HG03558 (cell line): ENCODE measurements at regions not wholly inside any gene's neighbourhood (a gene's known extent, or its start where the extent isn't known, plus 50 kb on each side); places are given as distances from the start of the nearest gene placed in this dataset.
"Not testable (repeated sequence)": the region's sequence is repeated elsewhere in the genome, so short reads cannot be mapped to it uniquely, and the experiment has no call there.

Experiments
- ATAC-seq: cut with Tn5 transposase; IDR thresholded peaks from one replicate; pipeline ENCODE4 v1.9.1; 2021; ENCODE audit warnings: moderate number of reproducible peaks; ENCODE audit not compliant: unreplicated experiment; ENCODE audit errors: extremely low read depth

DNA sequence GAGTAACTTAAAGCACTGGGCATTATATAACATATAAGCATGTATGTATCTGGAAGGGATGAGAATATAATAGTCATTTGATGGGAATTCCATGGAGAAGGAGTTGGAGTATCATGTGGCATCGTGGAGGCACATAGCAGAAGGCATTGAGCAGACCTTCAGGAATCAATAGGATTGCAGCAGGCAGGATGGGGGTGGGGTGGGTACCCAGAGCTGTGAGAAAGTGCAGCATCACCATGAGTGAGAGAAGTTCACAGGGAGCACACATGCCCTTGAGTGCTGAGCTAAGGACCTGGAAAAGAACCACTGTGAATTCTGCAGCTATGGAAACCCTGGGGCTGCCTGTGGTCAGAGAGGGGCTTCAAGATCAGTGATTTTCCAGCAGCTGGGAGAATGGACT is 57.3 kb downstream of the MED10 start:
- ATAC-seq = no peak

DNA sequence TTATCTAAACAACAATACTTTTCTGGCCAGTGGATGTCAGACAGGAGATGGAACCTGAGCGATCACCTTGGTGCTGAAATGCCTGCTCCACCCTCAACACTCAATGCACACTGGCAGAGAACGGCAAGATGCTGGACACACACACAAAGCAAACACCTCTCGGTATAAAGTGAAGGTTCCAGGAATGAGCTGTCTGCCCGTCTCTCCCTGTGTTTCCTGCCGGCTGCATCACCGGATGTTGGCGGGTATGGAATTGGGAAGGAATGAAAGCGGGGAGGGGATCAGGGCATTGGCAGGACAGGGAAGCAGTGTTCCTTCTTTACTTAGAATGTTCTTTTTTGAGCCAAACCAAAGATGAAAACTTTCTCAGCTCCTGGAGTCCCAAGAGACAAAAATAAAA is 59.2 kb downstream of the MED10 start:
- no peak for ATAC-seq

DNA sequence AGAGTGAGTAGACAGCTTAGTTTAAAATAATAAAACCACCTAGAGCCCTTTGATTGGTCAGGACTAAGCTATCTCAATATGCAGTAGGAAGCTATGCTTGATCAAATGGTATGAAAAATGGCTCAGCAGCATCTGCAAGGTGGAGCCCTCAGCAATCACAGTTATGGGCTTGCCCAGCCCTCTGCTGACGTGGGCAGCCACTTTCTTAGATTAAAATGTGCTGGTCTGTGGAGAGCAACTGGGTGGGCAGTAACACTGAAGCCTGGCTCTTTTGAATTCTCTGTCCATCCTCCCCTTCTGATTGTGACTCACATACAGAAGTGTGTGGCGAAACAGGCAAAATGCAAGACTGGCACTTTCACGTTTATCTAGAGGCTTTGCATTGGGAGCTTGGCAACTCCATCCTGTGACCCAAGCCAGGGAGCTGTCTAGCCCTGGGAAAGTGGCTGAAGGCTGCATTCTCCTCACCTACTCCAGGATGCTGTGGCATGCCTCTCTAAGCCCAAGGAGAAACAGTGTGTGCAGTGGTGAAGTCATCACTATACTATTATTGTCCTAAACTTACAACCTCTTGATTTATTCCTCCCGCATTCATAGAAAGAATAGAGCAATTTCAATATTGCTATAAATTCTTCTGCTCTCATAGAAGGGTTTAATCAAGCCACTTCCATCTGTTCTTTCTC is 61.1 kb downstream of the MED10 start:
- ATAC-seq = no peak

DNA sequence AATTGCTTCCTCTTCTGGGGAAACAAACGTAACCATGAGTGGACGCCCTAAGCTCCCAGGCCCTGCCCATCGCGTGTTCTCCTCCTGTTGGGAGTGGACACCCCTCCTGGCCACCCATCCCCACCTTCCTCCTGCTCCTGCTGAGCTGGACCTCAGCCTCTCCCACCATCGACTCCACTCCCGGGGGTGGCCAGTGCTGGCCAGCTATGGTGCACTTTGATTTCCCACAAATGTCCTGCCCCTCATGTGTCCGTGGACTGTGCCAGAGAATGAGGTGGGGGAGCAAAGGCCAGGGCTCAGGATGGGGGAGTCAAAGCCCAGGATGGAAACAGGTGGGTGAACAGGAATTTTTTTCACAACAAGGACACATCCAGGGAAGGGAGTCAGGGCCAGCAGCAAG is 62.8 kb downstream of the MED10 start:
- ATAC-seq = no peak

DNA sequence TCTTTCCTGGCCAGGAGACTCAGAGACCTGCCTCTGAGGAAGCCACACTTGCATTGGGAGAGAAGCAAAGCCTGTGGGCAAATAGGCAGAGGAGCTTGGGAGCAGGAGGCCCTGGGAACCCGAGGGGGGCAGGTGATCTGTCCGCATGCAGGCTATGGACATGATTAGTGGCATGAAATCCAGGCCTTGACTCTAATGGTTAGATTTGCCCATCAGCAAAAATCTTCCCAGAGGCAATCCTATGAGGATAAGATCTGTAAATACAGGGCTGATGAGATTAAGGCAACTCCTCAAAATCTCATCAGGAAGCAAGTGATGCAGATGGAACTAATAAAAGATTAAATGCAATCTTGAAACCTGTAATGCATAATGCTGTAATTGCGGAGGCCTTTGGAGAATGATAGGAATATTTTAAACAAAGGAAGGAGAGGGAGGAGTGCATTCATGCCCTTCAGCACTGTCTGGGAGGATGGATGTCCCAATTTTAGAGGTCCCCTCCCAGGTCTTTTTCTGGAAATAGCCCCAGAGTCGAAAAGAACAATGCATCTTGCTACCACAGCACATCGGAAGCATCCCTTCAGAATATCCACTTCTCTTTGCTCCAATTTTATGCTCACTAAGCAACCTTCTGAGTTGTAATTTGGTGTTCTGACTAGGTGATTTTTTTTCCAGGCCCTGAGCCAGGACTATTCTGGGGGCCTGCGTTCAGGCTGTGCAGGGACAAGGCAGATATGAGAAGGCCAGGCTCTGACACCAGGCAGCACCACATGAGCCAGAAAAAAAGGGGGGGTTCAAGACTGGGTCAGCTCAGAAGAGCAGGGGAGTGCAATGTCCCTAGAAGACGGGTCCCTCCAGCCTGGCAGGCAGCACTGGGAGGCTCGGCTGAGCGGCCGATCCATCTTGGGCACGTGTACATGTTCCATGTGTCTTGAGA is 66.5 kb downstream of the MED10 start:
- ATAC-seq = no peak

DNA sequence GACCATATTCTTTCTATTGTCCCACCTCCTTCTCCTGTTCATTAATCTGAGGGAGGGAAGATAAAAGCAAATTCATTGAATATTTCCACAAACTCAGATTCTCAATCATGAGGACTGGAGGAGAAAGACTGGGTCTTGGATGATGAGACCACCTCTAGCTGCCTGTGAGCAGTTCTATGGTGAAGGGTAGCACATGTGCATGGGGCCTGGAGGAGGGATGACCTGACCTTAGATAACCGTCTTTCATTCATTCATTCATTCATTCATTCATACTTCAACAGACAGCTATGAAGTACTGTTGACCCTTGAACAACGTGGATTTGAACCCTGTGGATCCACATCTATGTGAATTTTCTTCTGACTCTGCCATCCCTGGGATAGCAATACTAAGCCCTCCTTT is 68.4 kb downstream of the MED10 start:
- ATAC-seq = no peak

DNA sequence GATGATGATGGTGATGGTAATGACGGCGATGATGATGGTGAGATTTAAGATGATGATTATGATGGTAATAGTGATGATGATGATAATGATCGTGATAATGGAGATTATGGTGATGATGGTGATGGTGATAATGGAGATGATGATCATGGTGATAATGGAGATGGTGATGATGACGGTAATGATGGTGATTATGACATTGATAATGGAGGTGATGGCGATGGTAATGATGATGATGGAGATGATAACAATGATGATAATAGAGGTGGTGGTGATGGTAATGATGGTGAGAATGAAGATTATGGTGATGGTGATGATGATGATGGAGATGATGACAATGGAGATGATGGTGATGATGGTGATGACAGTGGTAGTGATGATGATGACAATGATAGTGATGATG is 69.7 kb downstream of the MED10 start:
- ATAC-seq = no peak

DNA sequence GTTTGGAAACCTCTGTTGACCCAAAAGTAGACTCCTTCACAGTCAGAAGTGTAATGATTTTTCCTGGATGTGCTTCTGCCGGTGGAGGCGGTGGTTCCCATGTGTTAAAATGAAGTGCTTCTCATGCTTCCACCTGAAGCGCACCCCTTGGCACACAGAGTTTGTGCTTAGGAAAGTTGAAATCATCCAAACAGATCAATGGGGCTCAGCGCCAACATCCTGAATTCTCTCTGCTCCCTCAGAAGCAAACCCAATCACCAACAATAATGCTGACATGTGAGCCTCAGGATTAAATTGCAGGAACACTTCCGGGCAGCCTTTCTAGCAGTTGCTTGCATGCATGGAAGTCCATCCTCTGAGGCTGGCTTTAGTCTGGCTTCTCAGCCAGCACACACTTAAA is 71.0 kb downstream of the MED10 start:
- ATAC-seq = no peak

DNA sequence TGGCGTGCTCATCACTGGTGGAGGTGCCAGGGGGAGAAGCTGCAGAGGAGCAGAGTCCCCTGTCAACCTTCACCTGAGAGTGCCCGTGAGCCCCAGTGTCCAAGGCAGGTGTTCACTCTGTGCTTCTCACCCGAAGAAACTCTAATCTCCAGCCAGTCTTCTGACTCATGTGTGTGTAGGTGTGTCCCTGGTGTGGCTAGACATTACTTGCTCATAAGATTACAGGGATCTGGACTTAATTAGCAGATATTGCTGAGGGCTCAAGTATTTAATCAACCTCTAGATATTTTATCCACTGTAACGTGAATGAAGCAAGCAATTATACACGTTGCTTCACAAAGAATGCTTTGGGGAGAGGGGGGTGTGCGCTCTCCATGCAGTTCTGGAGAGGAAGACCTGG is 72.5 kb downstream of the MED10 start:
- ATAC-seq = no peak

DNA sequence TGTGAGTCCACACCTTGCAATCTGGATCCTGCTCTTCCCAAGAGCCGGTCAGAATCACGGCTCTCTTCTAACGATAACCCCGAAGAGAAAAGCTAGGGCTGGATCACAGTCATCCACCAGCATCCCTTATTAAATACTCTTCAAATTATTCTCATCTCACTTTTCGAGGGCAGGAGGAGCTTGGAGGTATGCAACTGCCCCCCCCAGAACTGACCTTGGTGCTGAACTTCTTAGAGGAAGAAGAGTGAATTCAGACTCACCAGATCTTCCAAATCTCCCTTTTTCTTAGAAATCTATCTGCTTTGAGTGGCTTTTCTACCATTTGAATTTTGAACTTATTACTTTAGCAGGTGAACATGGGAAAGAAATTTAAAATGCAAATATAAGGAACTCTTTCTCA is 75.7 kb downstream of the MED10 start:
- ATAC-seq = no peak

DNA sequence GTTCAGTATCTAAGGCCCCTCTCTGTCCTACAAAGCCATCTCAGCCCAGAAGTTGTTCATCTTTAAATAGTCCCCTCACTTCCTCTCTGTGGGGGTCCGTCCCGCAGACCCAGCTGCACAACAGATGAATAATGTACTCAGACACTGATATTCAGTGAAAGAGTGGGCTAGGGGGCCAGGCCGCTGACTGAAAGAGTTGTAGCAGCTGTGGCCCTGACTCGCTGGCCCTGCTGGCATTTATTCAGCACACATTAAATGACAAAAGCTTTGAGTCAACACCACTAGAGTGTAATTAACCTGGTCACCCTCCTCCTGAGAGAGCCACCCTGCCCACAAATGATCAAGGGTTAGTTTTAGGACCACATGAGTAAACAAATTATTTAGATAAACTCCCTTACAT is 76.3 kb downstream of the MED10 start:
- no peak for ATAC-seq

DNA sequence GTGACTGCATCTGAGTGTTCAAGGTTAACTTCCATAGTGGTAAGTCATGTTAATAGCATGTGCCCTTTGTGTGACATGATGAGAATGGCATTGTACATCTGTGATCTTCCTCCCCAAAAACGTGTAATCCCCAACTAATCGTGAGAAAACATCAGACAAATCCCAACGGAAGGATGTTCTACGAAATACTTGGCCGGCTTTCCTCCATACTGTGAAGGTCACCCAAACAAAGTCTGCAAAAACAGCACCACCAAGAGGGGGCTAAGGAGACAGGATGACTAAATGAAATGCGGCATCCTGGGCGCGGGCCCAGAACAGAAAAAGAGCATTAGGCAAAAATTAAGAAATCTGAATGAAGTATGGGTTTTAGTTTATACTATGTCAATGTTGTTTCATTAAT is 81.8 kb downstream of the MED10 start:
- no peak for ATAC-seq

DNA sequence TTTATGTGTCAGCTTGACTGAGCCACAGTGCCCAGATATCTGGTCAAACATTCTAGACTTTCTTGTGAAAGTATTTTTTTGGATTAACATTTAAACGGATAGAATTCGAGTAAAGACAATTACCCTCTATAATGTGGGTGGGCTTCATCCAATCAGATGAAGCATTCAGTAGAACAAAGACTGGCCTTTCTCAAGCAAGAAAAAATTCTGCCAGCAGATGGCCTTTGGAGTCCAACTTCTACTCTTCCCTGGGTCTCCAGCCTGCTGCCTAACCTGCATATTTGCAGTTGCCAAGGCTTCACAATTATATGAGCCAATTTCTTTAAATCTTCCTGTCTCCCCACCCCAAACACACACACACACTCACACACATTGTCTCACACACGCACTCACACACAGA is 86.4 kb downstream of the MED10 start:
- no peak for ATAC-seq

DNA sequence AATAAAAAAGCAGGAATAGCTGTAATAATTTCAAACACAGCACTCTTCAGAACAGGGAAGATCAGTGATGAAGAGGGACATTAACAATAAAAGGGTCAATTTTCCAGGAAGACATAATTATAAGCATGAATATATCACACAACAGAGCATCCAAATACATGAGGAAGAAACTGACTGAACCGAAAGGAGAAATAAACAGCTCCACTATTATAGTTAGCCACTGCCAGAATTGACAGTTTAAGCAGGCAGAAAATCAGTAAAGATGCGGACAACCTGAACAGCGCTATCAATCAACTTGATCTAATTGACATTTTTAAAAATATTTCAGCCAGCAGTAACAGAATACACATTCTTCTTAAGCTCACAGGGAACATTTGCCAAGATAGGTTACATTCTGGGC is 89.1 kb downstream of the MED10 start:
- no peak for ATAC-seq

DNA sequence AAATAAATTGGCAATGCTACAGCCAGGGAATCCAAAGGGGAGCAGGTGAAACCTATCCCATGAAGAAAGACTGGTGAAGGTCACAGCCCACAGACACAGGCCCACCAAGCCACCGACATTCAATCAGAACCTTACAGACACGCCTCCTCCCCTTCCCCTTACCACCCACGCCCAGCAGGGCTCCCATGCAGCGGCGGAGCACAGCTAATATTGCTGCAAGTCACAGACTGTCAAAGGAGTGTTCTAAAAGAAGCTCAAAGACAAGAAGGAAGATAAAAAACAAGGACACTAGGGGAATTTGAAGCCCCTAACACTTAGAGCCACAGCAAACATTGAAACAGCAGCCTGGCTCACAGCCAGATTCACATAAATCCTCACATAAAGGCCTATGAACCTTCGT is 91.2 kb downstream of the MED10 start:
- no peak for ATAC-seq

DNA sequence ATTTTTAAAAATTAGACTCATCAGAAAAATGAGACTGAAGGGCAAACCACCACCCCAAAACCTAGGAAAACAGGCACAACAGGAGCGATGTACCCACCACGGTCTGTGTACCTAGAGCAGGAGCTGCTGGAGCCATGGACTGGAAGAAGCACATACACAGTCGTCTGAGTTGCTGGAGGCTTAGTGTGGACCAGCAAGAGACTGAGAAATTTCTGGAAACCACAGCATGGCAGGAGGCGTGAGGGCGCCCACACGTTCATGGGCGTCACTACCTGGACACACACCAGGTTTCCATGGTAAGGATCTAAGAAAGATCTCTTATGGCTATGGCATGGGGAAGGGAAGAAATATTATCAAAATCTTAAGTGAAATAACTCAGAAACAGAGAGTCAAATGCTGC is 91.9 kb downstream of the MED10 start:
- ATAC-seq = no peak

DNA sequence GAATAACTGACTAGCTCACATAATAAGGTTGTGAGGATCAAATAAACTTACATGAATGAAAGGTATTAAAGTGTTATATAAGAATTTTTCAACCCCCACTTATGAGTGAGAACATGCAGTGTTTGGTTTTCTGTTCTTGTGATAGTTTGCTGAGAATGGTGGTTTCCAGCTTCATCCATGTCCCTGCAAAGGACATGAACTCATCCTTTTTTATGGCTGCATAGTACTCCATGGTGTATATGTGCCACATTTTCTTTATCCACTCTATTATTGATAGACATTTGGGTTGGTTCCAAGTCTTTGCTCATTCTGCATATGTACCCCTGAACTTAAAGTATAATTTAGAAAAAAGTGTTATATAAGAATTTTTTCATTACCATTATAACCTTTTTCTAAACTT is 93.9 kb downstream of the MED10 start:
- not testable (repeated sequence) for ATAC-seq

DNA sequence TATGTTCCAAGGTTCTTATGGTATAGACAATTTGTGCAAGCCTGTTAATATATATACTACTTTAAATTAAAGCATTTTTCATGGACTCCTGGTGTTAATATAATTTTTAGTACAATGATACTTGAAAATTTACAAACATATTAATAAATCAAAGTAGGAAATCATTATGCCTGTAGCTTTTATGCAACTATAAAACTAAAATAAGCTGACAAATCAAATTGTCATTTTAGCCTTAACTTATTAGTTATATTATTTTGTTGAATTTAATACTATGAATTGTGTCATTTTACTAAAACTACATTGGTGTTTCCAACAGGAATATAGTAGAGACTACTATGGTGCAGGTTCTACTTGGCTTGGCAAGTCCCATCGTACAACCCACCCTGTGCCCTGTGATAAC is 96.0 kb downstream of the MED10 start:
- no peak for ATAC-seq

DNA sequence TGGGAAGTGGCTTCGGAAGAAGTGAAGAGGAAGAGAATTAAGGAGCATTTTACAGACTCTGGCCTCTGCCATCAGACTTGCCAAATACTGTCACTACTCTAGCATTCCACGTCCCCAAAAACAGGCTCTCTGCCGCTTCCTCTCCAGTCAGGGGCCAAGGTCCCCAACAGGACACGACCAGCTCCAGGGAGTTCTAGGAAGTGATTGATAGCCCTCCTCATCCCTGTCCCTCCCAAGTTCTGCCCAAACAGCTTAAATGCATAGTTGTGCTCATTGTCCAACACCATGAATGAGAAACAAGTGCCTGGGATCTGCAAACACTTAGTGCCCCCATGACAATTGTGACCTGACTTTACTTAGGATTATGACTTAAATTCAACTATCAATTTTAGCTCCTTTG is 96.5 kb downstream of the MED10 start:
- ATAC-seq = no peak

DNA sequence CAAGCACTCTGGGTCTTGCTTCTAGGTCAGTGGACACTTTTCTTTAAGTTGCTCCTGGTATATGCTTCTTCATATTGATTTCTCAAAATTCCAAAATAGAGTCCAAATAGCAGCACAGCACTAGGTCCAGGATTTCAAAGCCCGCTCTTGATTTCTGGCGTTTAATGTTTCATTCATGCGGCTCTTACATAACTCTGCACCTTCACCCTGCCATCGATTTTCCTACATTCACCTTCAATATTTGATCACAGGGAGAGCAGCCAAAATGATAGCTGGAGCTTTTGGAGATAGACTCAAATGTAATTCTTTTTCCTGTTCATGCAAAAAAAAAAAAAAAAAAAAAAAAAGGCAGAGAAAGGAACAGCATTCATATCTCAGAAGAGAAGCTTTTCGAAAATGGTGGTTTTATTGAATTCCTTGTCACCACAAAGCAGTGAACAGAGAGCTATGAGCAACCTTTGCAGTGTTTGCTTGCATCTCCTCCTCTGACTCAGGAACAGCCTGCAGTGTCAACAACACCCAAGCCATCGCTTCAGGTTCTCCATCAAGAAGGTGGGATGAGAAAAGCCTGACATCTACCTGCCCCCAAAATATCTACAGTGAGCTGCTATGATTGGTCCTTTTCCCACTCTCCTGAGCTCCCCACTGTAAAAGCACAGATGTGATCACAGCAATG is 97.8 kb downstream of the MED10 start:
- no peak for ATAC-seq

DNA sequence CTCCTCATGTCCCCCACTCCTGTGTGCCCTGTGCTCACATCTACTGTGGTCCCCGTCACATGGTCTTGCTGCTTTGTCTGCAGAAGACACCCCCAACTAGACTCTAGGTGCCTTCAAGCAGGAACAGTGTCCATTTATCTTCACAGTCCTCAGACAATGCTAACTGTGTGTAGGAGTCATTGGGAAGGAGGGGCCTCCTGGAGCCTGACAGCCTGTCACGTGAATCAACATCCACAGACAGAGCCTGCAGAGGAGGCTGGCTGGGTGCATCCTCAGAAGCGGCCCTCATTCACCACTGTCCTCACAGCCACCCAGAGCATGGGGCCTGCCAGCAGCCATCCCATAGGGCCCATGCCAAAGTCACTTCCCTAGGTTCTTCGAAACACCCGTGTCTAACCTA is 98.7 kb downstream of the MED10 start:
- ATAC-seq = no peak
